Liver (tissue), 8 donors: ENCODE measurements at regions not wholly inside any gene's neighbourhood (a gene's known extent, or its start where the extent isn't known, plus 50 kb on each side); places are given as distances from the start of the nearest gene placed in this dataset.

ENCODE experiments used
- DNase-seq: peaks from one replicate; pipeline ENCODE4 v3.0.0-alpha.2; 2017; ENCODE audit warnings: low spot score
- H3K27ac ChIP-seq, 2 donors: one replicate each; pipeline ENCODE4 v1.7.0; 2013; ENCODE audit warnings: inconsistent platforms in 2 of 2, low read length in 2 of 2, control low read depth in 1 of 2, low read depth in 1 of 2, mild to moderate bottlenecking in 1 of 2
- H3K27me3 ChIP-seq, 4 donors: one replicate each; pipeline versions ENCODE4 v1.6.1 to v1.7.0; 2013; ENCODE audit warnings: low read length in 3 of 4, inconsistent platforms in 1 of 4, mild to moderate bottlenecking in 1 of 4, moderate library complexity in 1 of 4; ENCODE audit not compliant: control insufficient read depth in 4 of 4, insufficient read depth in 4 of 4
- H3K36me3 ChIP-seq, 4 donors: one replicate each; pipeline versions ENCODE4 v1.6.1 to v1.7.0; 2013; ENCODE audit warnings: low read length in 3 of 4, mild to moderate bottlenecking in 3 of 4, low read depth in 1 of 4, moderate library complexity in 1 of 4; ENCODE audit not compliant: control insufficient read depth in 4 of 4, insufficient read depth in 3 of 4
- H3K4me1 ChIP-seq, 4 donors: one replicate each; pipeline versions ENCODE4 v1.6.1 to v1.7.0; 2013; ENCODE audit warnings: low read length in 3 of 4, mild to moderate bottlenecking in 3 of 4, moderate library complexity in 1 of 4; ENCODE audit not compliant: control insufficient read depth in 4 of 4, insufficient read depth in 4 of 4
- H3K4me3 ChIP-seq, 3 donors: one replicate each; pipeline versions ENCODE4 v1.6.1 to v1.7.0; 2013; ENCODE audit warnings: low read length in 3 of 3, control low read depth in 1 of 3, low read depth in 1 of 3, mild to moderate bottlenecking in 1 of 3
- H3K9ac ChIP-seq, 2 donors: one replicate each; pipeline ENCODE4 v1.7.0; 2013; ENCODE audit warnings: low read length in 2 of 2, mild to moderate bottlenecking in 2 of 2, moderate library complexity in 2 of 2, control low read depth in 1 of 2, low read depth in 1 of 2
- H3K9me3 ChIP-seq, 4 donors: one replicate each; pipeline versions ENCODE4 v1.6.1 to v1.7.0; 2013; ENCODE audit warnings: low read length in 3 of 4; ENCODE audit not compliant: control insufficient read depth in 4 of 4
- ATF3 ChIP-seq: IDR thresholded peaks from 2 replicates; pipeline ENCODE4 v1.6.1; 2016; ENCODE audit warnings: antibody characterized with exemption
- EGR1 ChIP-seq, 2 donors: IDR thresholded peaks; 2 replicates each; pipeline ENCODE4 v1.6.1; 2016 to 2018; ENCODE audit warnings: antibody characterized with exemption in 2 of 2, low read depth in 2 of 2
- FOXA2 ChIP-seq: IDR thresholded peaks from 2 replicates; pipeline ENCODE4 v1.6.1; 2016; ENCODE audit warnings: antibody characterized with exemption
- GABPA ChIP-seq, 2 donors: IDR thresholded peaks in 1 of 2; conservative IDR thresholded peaks in 1 of 2; 2 replicates each; pipeline ENCODE4 v1.6.1; 2016; ENCODE audit warnings: antibody characterized with exemption in 2 of 2, mild to moderate bottlenecking in 1 of 2, moderate library complexity in 1 of 2
- HNF4G ChIP-seq: IDR thresholded peaks from 2 replicates; pipeline ENCODE4 v1.6.1; 2016; ENCODE audit warnings: antibody characterized with exemption
- JUND ChIP-seq, 2 donors: IDR thresholded peaks; 2 replicates each; pipeline ENCODE4 v1.6.1; 2016; ENCODE audit warnings: antibody characterized with exemption in 2 of 2
- RAD21 ChIP-seq, 2 donors: IDR thresholded peaks; 2 replicates each; pipeline ENCODE4 v1.6.1; 2016; ENCODE audit warnings: antibody characterized with exemption in 2 of 2, mild to moderate bottlenecking in 2 of 2
- REST ChIP-seq: IDR thresholded peaks from 2 replicates; pipeline ENCODE4 v1.6.1; 2016; ENCODE audit warnings: antibody characterized with exemption, mild to moderate bottlenecking
- TAF1 ChIP-seq: conservative IDR thresholded peaks from 2 replicates; pipeline ENCODE4 v1.6.1; 2016; ENCODE audit warnings: antibody characterized with exemption, mild to moderate bottlenecking
- YY1 ChIP-seq: IDR thresholded peaks from 2 replicates; pipeline ENCODE4 v1.6.1; 2016; ENCODE audit warnings: antibody characterized with exemption, mild to moderate bottlenecking
- ZBTB33 ChIP-seq: IDR thresholded peaks from 2 replicates; pipeline ENCODE4 v1.6.1; 2016; ENCODE audit warnings: antibody characterized with exemption
- WGBS: extraction: QIAGEN DNeasy Blood & Tissue Kit; methylation state at CpG from one replicate; pipeline ENCODE4 v1.1.7; 2013; 5-methylcytosine and 5-hydroxymethylcytosine counted together
- TF ChIP-seq, protein P1 (sequence below): fragments of 150-350 bp; IDR thresholded peaks from 2 replicates; pipeline ENCODE4 v1.5.1; 2017; ENCODE audit warnings: improper control_type of control experiment, low read depth, low read length; ENCODE audit not compliant: missing input control
- TF ChIP-seq, protein P2 (sequence below): IDR thresholded peaks from 2 replicates; pipeline ENCODE4 v1.6.1; 2016; ENCODE audit warnings: antibody characterized with exemption
- donor health status: healthy.
- donor health status: healthy.
- donor health status: healthy.
- donor health status: healthy.
- donor health status: healthy.

DNA sequence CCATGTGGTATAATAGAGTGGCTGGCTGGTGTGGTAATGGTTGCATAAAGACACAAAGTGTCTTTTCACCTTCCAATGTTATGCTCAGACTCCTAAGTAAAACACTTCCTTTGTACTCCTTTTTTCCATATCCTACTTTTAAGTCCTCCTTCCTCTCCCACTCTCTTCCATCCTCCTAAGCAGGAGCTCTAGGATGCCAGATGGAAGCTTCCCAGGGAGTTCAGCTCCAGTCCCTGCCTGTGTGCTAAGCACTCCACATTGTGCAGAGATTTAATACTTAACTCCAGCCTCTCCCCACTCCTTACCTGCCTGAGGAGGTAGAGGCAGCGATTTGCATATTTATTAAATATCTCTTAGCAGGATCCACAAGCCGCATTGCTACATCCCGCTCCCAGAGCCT, 60.5 kb upstream of the IGSF21 start (continued):
- no peak for TF ChIP-seq REST
- TF ChIP-seq ATF3: no peak

DNA sequence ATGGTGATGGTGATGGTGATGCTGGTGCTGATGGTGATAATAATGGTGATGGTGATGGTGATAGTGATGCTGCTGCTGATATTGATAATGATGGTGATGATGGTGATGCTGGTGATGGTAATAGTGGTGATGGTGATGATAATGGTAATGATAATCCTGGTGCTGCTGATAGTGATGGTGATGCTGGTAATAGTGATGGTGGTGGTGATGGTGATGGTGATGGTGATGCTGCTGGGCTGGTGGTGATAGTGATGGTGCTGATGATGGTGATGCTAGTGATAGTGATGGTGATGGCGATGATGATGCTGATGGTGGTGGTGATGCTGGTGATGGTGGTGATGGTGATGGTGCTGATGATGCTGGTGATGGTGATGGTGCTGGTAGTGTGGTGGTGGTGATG, 58.4 kb upstream of the IGSF21 start:
- DNase-seq: no peak
- Histone ChIP-seq H3K27ac (no peak overlapping the region), H3K9me3 (no peaks in the 10 kb centered on the region), H3K27me3 (no peaks in the 10 kb centered on the region), H3K4me3 (no peak overlapping the region), H3K9ac (no peak overlapping the region), H3K4me1 (no peaks in the 10 kb centered on the region), H3K36me3 (no peaks in the 10 kb centered on the region)
- TF ChIP-seq, protein P1, sequence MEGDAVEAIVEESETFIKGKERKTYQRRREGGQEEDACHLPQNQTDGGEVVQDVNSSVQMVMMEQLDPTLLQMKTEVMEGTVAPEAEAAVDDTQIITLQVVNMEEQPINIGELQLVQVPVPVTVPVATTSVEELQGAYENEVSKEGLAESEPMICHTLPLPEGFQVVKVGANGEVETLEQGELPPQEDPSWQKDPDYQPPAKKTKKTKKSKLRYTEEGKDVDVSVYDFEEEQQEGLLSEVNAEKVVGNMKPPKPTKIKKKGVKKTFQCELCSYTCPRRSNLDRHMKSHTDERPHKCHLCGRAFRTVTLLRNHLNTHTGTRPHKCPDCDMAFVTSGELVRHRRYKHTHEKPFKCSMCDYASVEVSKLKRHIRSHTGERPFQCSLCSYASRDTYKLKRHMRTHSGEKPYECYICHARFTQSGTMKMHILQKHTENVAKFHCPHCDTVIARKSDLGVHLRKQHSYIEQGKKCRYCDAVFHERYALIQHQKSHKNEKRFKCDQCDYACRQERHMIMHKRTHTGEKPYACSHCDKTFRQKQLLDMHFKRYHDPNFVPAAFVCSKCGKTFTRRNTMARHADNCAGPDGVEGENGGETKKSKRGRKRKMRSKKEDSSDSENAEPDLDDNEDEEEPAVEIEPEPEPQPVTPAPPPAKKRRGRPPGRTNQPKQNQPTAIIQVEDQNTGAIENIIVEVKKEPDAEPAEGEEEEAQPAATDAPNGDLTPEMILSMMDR: no peak
- no peak for TF ChIP-seq FOXA2
- WGBS: 93% methylated on average over 1 of the region's 1 CpG

GRCh38 chr1:18052671-18053070, 54.9 kb upstream of the IGSF21 start:
- H3K36me3 ChIP-seq: no peaks in the 10 kb centered on the region
- no peak for DNase-seq
- no peak overlapping the region for H3K27ac ChIP-seq
- no peaks in the 10 kb centered on the region for H3K9me3 ChIP-seq
- WGBS: 76% methylated on average over 8 of the region's 8 CpGs
- TF ChIP-seq ZBTB33: no peak
- TF ChIP-seq TAF1: no peak
- no peak for TF ChIP-seq GABPA (IDR thresholded peaks at IDR 0.05 in 1 of 2, conservative IDR thresholded peaks at IDR 0.05 in 1 of 2)
- no peak for TF ChIP-seq EGR1 (IDR thresholded peaks at IDR 0.05; ENCODE audit: low read depth in 2 of 2)
- no peak for TF ChIP-seq REST
- TF ChIP-seq JUND (IDR thresholded peaks at IDR 0.05): no peak
- TF ChIP-seq, protein P2, sequence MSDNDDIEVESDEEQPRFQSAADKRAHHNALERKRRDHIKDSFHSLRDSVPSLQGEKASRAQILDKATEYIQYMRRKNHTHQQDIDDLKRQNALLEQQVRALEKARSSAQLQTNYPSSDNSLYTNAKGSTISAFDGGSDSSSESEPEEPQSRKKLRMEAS: no peak
- TF ChIP-seq YY1: no peak
- TF ChIP-seq ATF3: no peak
- TF ChIP-seq HNF4G: no peak
- no peak for TF ChIP-seq RAD21 (IDR thresholded peaks at IDR 0.05)
- no peak overlapping the region for H3K4me3 ChIP-seq
- no peak overlapping the region for H3K9ac ChIP-seq
- no peaks in the 10 kb centered on the region for H3K4me1 ChIP-seq
- H3K27me3 ChIP-seq: peaks cover 0 to 13% (median 0%) of the 10 kb centered on the region in 4 donors
